HG02973 (cell line): ENCODE measurements at regions not wholly inside any gene's neighbourhood (a gene's known extent, or its start where the extent isn't known, plus 50 kb on each side); places are given as distances from the start of the nearest gene placed in this dataset.
A peak's percentile ranks its signal among the peaks of the same experiment; 100 is the strongest.

ENCODE experiments used
- ATAC-seq: cut with Tn5 transposase; IDR thresholded peaks from one replicate; pipeline ENCODE4 v1.9.1; 2021; ENCODE audit warnings: moderate library complexity; ENCODE audit not compliant: unreplicated experiment

DNA sequence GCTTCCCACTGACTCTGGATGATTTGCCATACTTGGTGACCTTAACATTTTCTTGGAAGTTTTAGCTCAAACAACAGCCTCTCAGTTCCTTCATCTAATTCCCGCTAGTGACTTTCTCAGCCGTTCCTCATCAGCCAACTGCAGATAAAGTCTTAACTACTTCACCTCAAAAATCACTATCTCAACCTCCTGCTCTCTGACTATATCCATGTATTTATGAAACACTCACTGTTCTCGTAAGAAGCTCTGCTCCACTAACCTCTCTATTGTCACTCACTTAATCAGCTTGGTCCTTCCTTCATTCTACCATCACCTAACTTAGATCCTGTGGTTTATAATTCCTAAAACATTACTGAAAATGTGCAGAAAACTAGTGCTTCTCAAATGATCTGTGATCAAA is 1551.6 kb downstream of the MRPL39 start:
- no peak for ATAC-seq

DNA sequence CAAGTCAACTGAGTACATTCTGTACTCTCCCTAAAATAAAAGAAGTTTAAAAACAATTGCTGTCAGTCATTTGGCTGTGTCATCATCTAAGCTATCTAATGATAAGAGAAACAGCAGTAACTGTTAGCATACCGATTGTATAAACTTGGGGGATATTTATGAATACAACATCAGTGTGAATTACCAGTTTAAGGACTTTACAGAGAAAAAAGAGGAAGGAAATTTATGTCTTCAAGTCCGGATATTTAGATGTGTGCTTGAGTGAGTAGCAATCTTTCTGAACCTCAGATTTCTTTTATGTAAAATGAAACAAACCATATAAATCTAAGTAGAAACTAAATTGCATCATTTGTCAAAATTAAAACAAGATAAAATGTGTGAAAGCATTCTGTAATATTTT is 1557.0 kb downstream of the MRPL39 start:
- no peak for ATAC-seq

DNA sequence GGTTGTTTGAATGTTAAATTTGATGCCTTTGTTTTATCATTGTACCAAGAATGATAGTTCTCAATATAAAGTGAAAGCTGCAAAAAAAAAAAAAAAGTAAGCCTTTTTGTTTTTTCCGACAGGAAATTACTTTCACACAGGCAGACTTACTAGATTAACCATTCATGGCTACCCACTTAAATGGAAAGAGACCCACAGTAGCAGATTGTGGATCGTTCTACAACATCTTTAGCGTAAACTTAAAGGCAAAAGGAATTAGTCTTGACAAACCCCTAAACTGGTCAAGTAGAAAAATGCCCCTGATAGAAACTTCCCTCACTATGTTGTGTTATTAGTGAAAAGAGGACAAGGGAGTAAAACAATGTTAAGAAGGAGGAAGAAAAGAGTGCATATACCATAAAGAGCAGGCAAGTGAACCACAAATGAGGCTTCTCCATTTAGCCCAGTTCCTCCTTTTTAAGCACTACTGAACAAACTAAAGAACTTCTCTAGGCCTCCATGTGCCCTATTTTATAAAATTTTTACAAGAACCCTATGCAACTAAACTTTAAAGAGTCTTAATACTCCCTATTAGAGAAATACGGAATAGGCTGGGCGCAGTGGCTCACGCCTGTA is 1560.3 kb downstream of the MRPL39 start:
- no peak for ATAC-seq

DNA sequence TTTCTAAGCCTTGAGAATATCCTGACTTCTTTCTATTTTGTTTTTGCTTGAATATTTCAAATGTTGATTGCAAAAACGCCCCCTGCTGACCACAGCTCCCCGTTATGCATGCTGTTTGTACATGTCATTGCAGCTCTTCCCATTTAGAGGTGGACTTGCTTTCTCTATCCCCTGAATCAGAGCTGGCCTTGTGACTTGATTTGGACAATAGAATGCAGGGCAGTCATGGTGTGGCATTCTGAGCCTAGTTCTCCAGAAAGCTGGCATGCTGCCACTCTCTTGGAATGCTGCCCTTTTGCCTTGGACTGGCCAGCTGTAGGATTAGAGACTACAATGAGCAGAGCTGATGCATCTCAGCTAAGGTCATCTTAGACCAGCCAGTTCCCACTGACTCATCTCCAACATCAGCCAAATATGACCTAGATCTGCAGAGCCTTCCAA is 1561.5 kb downstream of the MRPL39 start:
- ATAC-seq: no peak

DNA sequence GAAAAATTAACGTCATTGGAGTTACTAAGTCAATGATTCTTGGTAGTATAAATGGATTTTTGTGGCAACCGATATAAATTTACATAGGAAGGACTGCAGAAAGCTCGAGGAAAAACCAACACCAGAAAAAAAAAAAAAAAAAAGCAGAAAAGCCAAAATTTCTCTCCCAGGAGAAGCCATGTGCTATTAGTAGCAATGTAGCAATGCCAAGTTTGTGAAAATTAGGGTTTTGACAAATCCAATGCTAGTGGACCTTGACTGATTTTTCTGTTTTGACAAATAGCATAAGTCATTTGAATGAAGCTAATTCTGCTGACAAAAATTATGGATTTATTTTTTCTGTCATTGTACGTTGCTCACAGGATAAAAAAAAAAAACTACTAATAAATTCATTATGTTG is 1561.9 kb downstream of the MRPL39 start:
- no peak for ATAC-seq

DNA sequence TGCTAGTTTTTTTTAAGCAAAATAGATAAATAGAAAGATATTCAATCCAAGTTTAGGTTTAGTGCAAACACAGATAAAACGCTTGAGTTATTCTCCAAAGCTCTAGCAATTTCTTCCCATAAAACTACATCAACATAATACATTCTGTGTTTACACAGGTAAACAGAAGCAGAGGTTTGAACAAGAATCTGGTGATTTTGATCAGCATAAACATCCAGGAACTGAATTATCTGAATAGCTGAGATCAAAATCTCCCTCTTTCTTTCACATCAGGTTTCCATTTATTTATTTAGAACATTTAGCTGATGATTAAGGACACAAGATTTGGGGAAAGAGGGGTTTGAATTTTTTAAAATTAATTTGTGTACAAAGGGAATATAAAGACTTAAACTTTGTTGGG is 1564.6 kb downstream of the MRPL39 start:
- no peak for ATAC-seq

DNA sequence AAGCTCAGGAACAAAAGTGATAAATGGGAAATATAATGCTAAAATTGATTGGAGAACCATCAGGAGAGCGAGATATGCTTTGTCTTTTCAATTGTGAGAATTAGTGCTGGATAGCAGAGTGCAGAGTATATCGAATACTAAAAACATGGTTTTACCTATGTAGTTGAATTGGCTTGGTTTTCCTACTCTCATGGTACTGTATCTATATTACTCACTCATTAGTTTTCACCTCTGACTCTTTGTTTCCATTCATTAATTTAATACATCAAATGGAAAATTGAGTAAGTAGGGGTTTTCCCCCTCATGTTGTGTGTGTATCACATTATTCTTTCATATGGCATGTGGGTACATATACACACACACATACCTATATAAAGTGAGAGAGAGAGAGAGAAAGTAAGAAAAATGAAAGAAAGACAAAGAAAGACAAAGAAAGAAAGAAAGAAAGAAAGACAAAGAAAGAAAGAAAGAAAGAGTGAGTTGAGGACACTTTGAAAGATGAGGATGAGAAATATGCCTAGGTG is 1574.5 kb downstream of the MRPL39 start:
- no peak for ATAC-seq

DNA sequence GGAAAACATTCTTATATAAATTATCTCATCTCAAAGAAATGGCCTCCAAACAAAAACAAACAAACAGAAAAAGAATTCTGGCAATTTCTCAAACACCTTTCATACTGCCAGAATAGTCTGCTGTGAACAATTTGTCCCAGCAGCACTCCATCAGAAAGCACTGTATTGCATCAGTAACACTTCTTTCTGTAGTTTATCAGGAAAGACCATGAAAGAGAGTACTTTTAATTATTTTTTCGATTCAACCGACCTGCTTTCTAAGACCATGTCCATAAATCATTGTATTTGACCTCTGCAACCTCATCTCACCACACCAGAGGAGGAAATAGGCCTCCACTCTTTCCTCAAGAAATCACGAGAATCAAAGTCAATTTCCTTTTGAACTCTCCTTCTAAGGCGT is 1579.9 kb downstream of the MRPL39 start:
- no peak for ATAC-seq

DNA sequence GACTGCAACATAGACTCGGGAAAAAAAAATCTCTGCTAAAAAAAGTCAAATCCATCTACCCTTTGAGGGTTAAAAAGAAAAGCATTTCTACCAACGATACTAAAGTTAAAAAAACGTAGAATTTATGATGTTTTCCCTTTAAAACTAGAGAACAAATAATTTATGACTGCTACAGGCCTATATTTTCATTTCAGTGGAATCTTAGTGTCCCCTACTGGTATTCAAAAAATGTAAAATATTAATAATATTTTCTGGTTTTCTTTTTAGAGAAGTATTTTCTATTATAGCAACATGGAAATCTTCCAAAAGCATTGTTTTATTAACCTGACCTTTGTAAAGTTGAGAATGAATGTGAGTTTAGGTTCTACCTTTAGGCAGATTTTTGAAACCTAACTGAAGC is 1582.2 kb downstream of the MRPL39 start:
- ATAC-seq: no peak

DNA sequence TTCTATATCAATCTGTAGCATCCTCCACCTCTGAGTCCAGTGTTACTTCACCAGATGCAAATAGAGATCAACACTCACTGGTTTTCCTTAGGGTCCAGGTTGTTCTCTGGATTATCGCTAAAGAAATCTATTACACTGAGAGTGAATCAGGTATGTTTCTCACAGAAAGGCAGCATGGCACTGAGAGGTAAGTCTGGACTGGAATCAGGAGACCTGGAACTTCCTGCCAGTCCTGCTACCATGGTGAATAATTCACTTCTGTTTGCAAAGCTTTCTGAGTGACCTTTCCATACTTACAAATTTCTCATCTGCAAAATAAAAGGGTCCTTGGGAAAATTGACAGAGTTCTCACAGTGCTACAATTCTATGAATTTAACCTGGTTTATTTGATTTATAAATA is 1583.3 kb downstream of the MRPL39 start:
- ATAC-seq: no peak

DNA sequence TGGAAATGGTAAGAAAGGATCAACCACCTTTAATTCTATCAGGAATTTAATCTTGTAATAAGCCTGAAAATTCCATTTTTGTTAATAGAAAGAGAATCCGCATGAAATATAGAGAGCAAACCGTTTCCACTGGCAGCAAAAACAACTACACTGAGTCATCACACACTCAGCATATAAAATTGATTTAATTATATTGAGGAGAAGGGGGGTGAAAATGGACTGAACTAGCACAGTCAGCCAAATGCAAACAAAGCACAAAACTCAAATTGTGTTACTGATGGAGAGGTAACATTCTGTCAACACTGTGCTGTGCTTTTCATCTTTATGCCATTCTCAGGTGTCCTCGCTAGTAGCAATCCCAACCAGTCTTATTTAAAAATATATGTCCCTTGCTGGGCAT is 1583.9 kb downstream of the MRPL39 start:
- ATAC-seq: no peak

DNA sequence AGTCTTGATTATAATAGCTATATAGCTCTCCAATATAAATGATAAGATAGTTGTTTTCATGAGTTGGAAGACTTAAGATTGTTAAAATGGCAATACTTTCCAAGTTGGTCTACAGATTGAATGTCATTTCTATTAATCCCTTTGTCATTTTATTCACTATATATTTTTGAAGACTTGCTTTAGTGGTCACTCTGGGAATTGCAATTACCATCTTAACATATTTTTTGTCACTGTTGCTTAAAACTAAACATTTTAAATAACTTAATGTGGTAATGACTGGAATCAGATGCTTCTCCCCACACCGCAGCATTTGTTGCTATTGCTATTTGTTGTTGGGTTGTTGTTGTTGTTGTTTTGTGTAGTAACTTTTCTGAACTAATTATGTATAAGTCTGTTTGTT is 1592.9 kb downstream of the MRPL39 start:
- no peak for ATAC-seq

DNA sequence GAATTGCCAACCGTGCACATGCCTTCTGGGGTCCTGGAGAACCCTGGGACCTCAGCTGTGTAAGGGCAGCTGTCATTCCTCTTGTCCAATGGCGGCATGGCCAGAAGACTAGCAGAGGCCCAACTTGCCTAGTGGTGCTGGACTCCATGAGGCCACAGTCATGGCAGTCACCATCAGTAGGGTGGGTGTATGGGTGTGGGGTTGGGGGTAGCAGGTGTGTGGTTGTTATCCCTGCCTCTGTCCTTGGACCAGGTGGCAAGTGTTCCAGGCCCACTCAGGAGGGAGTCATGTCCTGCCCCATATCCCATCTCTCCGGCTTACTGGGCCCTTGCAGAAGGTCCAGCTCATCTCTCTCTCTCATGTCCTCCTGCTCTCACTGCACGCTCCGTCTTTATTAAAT is 1596.2 kb downstream of the MRPL39 start:
- ATAC-seq: no peak

DNA sequence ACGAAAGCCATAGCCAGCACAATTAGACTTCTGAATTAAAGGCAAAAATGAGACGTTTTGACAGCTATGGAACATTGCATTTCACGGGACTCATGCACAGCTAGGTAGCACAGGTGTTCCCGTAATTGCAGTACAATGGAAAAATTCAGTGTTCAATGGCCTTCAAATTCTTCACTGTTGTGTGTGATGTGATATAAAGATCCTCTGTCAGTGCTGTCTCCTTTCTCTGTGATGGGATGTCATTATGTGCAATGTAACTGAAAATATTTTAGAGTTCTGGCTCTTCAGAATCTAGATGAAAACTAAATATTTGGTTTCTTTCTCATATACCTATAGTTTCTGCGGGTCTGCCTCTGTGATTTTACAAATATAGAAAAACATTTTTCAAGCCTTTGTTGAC is 1599.7 kb downstream of the MRPL39 start:
- ATAC-seq: no peak

DNA sequence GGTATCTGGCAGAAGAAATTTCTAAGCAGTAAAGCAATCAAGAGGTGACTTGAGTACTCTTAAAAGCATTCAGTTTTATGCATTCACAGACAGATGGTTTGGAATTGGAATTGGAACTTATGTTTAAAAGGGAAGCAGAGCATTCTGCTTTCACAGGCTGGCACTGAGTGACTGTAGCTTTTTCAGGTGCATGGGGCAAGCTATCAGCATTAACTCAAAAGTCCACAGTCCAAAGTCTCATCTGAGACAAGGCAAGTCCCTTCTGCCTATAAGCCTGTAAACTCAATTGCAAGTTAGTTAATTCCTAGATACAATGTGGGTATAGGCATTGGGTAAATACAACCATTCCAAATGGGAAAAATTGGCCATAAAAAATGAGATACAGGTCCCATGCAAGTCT is 1620.3 kb downstream of the MRPL39 start:
- no peak for ATAC-seq

DNA sequence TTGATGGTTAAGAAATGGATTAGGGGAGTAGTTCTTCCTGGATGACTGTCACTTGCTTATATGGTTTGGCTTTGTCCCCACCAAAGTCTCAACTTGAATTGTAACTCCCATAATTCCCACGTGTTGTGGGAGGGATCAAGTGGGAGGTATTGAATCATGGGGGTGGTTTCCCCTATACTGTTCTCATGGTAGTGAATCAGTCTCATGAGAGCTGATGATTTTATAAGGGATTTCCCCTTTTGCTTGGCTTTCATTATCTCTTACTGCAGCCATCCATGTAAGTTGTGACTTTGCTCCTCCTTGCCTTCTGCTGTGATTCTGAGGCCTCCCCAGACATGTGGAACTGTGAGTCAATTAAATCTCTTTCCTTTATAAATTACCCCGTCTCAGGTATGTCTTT is 1621.1 kb downstream of the MRPL39 start:
- no peak for ATAC-seq

DNA sequence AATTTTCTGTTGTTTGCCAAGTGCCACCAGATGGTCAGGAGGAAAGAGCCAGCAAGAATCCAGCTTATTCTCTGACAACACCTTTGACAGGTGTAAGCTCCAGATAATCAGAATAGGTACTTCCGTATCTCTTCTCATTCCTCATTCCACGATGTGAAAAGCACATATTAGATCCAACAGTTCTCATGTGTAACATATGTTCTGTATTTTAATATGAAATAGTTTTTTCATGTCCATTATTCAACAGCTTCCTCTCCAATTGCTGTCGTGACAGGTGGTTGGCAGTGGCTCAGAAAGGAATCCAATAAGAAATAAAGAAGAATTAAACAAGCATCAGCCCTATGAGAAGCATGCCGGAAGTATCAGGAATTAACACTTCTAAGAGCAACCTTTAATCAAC is 1624.7 kb downstream of the MRPL39 start:
- ATAC-seq: no peak

DNA sequence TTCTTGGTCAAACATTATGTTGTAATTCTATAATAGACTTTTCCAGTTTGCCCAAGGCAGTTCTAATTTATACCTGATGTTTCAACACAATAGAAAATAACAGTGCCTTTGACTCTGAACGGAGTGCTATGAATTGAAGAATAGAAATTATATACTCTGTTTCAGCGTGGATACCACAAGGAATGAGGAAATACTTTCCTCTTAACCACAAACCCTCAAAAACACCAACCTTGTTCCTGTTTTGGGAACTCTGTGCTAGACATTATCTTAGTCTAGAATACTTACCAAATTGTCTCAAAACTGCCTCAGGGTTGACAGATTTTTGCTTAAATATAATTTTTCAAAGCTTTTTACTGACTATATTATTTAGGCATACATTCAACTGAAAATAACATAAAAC is 1629.3 kb downstream of the MRPL39 start:
- ATAC-seq: no peak

DNA sequence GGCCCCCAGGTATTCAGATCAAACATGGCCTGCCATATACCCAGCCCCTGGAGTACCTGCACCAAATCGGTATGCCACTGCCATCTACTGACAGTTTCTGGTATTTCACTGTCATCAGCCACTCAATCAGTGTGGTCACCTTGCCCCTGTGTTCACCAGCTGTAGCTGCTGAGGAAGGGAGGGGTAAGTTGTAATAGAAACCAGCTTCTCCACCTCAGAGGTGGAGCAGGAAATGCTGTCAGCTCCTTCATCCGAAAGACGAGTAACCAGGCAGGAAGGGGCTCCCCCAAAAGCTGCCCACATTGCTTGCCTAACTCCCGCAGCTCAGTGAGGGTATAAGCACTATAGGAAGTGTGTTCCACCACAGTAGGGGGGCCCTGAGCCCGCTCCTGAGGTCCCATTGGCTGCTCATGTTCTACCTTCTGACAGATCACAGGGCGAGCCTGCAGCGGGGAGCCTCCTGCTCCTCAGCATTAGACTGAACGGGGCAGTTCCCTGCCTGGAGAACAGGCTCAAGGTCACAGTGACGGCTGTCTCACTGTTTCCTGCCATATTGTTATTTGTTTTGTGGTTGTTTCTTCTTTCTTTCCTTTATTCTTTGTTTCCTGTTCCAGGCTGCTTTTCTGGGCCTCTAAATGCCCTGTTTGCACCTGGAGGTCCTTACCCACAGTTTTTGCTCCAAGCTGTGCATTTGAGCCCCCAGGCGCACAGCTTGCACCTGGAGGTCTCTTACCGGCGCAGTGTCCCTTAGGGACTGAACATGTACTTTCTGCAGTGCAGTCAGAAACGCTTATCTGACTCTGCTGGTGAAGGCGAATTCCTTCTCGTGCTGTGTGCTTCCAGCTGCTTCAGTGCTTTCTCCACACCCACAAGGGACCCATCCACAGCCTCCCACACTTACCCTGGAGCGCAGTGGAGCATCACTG is 1638.3 kb downstream of the MRPL39 start:
- peak; percentile 96 for ATAC-seq

DNA sequence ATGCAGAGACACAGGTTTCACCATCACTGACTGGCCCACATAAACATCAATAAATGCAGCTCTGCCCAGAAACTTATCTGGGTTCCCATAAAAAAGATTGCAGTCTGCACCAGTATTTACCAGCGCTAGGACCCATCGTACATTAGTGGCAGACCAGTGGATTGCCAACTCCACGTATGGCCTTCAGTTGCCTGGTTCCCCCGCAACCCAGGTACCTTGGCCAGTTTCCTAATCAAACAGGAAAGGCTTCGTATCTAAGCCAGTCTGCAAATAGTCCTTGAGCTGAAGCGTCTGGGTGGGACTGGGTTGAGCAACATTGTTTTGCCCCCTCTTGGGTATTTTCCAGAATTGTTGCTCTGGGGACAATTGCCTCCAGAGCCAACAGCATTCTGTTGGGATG is 1639.3 kb downstream of the MRPL39 start:
- no peak for ATAC-seq

DNA sequence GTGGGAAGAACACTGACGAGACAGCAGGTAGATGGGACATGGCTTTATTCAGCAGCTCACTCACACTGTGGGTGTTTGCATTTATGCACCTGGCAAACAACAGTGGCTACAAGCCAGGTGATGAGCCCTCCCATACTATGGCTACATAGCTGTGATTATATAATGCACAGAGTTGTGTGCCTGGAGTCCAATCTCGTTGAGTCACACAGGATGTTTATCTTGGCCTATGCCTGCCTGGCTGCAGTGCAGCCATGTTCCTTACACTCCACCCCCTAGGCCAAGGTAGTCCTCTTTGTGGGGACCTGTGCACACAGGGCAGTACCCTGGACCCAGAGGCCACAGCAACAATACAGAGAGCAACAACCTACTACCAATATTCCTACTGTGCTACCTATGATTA is 1643.8 kb downstream of the MRPL39 start:
- no peak for ATAC-seq

DNA sequence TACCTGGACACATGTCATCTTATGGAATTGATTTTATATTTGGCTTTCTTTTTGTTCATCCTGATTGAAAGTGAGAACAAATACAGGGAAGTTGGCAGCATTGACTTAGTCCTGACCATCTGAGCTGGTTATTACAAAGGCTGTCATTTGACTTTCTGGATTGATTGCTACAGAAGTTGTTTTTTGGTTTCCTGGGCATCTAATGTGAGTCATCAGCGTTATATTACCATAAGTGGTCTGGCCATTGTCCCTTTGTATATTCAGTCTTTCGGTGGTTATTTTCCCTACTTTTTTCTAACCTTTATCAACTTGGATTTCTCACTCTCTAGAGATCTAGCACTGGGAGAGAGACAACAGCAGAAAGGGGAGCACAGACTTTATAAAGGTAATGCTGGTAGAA is 1646.5 kb downstream of the MRPL39 start:
- ATAC-seq: no peak
